Testis (tissue), 2 donors: ENCODE measurements at regions not wholly inside any gene's neighbourhood (a gene's known extent, or its start where the extent isn't known, plus 50 kb on each side); places are given as distances from the start of the nearest gene placed in this dataset.

Experiments used
- DNase-seq: peaks from one replicate; pipeline ENCODE4 v3.0.0-alpha.2; 2019
- H3K27ac ChIP-seq, 2 donors: fragments of 200-600 bp; sonication (generic); one replicate each; pipeline ENCODE4 v1.5.1; 2019
- H3K27me3 ChIP-seq: fragments of 200-600 bp; sonication (generic); one replicate; pipeline ENCODE4 v1.5.1; 2019
- H3K36me3 ChIP-seq: fragments of 200-600 bp; sonication (generic); one replicate; pipeline ENCODE4 v1.5.1; 2017; ENCODE audit warnings: low read depth; ENCODE audit errors: missing control alignments
- H3K4me1 ChIP-seq: fragments of 200-600 bp; sonication (generic); one replicate; pipeline ENCODE4 v1.5.1; 2019
- H3K4me3 ChIP-seq, 2 donors: fragments of 200-600 bp; sonication (generic); one replicate each; pipeline ENCODE4 v1.5.1; 2017 to 2019
- H3K9me3 ChIP-seq: fragments of 200-600 bp; sonication (generic); one replicate; pipeline ENCODE4 v1.5.1; 2017
- POLR2A ChIP-seq: fragments of 450-650 bp; IDR thresholded peaks from one replicate; pipeline ENCODE4 v1.6.1; 2017; ENCODE audit warnings: antibody characterized with exemption, mild to moderate bottlenecking, moderate library complexity
- WGBS, 2 donors: methylation state at CpG; one replicate each; pipeline ENCODE4 v1.1.5; 2018; 5-methylcytosine and 5-hydroxymethylcytosine counted together
- intact Hi-C: fragments of 100-400 bp; cut with DNase I; formaldehyde crosslinking; loops from one replicate; pipeline ENCODE4 v1.15.1; 2023; ENCODE audit warnings: low total_unique reads
- TF ChIP-seq, protein P1 (sequence below), 3 experiments: fragments of 450-650 bp in 2 of 3; fragments of 200-600 bp in 1 of 3; sonication (generic) in 1 of 3; IDR thresholded peaks; one replicate each; pipeline ENCODE4 v1.5.1; 2016 to 2019; ENCODE audit warnings: antibody characterized with exemption in 3 of 3, mild to moderate bottlenecking in 2 of 3, moderate library complexity in 1 of 3

- Histone ChIP-seq H3K4me1 (no peaks in the 10 kb centered on the region), H3K9me3 (no peaks in the 10 kb centered on the region), H3K4me3 (no peak overlapping the region), H3K27ac (no peak overlapping the region), H3K27me3 (no peaks in the 10 kb centered on the region), H3K36me3 (no peaks in the 10 kb centered on the region)
- intact Hi-C loops = no loop called here
- TF ChIP-seq POLR2A = no peak
- TF ChIP-seq, protein P1, sequence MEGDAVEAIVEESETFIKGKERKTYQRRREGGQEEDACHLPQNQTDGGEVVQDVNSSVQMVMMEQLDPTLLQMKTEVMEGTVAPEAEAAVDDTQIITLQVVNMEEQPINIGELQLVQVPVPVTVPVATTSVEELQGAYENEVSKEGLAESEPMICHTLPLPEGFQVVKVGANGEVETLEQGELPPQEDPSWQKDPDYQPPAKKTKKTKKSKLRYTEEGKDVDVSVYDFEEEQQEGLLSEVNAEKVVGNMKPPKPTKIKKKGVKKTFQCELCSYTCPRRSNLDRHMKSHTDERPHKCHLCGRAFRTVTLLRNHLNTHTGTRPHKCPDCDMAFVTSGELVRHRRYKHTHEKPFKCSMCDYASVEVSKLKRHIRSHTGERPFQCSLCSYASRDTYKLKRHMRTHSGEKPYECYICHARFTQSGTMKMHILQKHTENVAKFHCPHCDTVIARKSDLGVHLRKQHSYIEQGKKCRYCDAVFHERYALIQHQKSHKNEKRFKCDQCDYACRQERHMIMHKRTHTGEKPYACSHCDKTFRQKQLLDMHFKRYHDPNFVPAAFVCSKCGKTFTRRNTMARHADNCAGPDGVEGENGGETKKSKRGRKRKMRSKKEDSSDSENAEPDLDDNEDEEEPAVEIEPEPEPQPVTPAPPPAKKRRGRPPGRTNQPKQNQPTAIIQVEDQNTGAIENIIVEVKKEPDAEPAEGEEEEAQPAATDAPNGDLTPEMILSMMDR (IDR thresholded peaks at IDR 0.05) = no peak
- 88 to 91% methylated on average over 12 of the region's 12 CpGs for WGBS, 2 donors
- no peak for DNase-seq
Observed at GRCh38 chr12:127720334-127720733, 546.6 kb upstream of the TMEM132C start.

DNA sequence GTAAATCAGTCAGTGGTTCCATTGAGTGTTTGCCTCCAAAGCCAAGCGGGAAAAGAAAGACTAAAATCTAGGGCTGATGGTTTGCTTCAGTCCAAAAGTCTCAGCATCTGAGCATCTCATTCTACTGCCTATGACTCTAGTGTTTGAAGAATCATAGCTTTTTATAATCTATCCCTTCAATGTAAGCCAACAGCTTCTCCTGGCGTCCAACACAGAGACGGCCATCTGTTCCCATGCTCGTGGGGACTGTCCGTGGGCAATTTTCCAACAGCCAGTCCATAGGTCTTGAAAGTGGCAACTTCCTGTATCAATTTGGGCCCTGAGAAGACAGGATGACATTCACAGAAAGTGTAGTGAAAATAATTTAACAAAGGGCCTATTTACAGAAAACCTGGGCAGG is 544.4 kb upstream of the TMEM132C start:
- intact Hi-C loops = no loop called here
- DNase-seq = no peak
- H3K4me3 ChIP-seq = no peak overlapping the region

GRCh38 chr12:127723251-127723650 is 543.7 kb upstream of the TMEM132C start:
- no peaks in the 10 kb centered on the region for H3K4me1 ChIP-seq
- 73 to 80% methylated on average over 4 of the region's 4 CpGs for WGBS, 2 donors
- no peaks in the 10 kb centered on the region for H3K9me3 ChIP-seq
- H3K4me3 ChIP-seq = no peak overlapping the region
- DNase-seq = no peak
- no peak overlapping the region for H3K27ac ChIP-seq
- H3K27me3 ChIP-seq = no peaks in the 10 kb centered on the region
- TF ChIP-seq, protein P1 (IDR thresholded peaks at IDR 0.05) = no peak
- TF ChIP-seq POLR2A = no peak
- intact Hi-C loops = no loop called here
- H3K36me3 ChIP-seq = no peaks in the 10 kb centered on the region

More for the DNA sequence above, 544.4 kb upstream of the TMEM132C start:
- no peaks in the 10 kb centered on the region for H3K4me1 ChIP-seq
- TF ChIP-seq, protein P1 (IDR thresholded peaks at IDR 0.05) = no peak
- no peak for TF ChIP-seq POLR2A
- no peak overlapping the region for H3K27ac ChIP-seq
- no peaks in the 10 kb centered on the region for H3K9me3 ChIP-seq
- H3K27me3 ChIP-seq = no peaks in the 10 kb centered on the region
- no peaks in the 10 kb centered on the region for H3K36me3 ChIP-seq
- 74 to 80% methylated on average over 5 of the region's 5 CpGs for WGBS, 2 donors

GRCh38 chr12:127726671-127727315 is 540.2 kb upstream of the TMEM132C start:
- Histone ChIP-seq H3K36me3 (no peaks in the 10 kb centered on the region), H3K27me3 (no peaks in the 10 kb centered on the region), H3K9me3 (no peaks in the 10 kb centered on the region), H3K27ac (no peak overlapping the region), H3K4me1 (no peaks in the 10 kb centered on the region), H3K4me3 (no peak overlapping the region)
- intact Hi-C loops = no loop called here
- no peak for DNase-seq
- WGBS, 2 donors = 74 to 75% methylated on average over 9 of the region's 9 CpGs
- TF ChIP-seq, protein P1 (IDR thresholded peaks at IDR 0.05) = no peak
- no peak for TF ChIP-seq POLR2A

- no peaks in the 10 kb centered on the region for H3K4me1 ChIP-seq
- no peak overlapping the region for H3K4me3 ChIP-seq
- H3K27ac ChIP-seq = no peak overlapping the region
- no peaks in the 10 kb centered on the region for H3K36me3 ChIP-seq
- intact Hi-C loops = no loop called here
- WGBS, 2 donors = 78 to 82% methylated on average over 3 of the region's 3 CpGs
- H3K9me3 ChIP-seq = no peaks in the 10 kb centered on the region
- no peak for DNase-seq
- no peak for TF ChIP-seq POLR2A
- TF ChIP-seq, protein P1 (IDR thresholded peaks at IDR 0.05) = no peak
- H3K27me3 ChIP-seq = no peaks in the 10 kb centered on the region
Observed at GRCh38 chr12:127728285-127728684, 538.7 kb upstream of the TMEM132C start.
